ENCODE measurements at regions not wholly inside any gene's neighbourhood (a gene's known extent, or its start where the extent isn't known, plus 50 kb on each side); places are given as distances from the start of the nearest gene placed in this dataset.

GRCh38 chr5:144547098-144547499 lies 376.4 kb downstream of the KCTD16 start:
- no peaks in the 10 kb centered on the region for H3K36me3 Mint-ChIP-seq
- no peak for DNase-seq (ENCODE audit: low spot score in 2 of 2, unreplicated experiment in 2 of 2)
- H3K4me1 Mint-ChIP-seq = no peaks in the 10 kb centered on the region
- TF ChIP-seq, protein P1, sequence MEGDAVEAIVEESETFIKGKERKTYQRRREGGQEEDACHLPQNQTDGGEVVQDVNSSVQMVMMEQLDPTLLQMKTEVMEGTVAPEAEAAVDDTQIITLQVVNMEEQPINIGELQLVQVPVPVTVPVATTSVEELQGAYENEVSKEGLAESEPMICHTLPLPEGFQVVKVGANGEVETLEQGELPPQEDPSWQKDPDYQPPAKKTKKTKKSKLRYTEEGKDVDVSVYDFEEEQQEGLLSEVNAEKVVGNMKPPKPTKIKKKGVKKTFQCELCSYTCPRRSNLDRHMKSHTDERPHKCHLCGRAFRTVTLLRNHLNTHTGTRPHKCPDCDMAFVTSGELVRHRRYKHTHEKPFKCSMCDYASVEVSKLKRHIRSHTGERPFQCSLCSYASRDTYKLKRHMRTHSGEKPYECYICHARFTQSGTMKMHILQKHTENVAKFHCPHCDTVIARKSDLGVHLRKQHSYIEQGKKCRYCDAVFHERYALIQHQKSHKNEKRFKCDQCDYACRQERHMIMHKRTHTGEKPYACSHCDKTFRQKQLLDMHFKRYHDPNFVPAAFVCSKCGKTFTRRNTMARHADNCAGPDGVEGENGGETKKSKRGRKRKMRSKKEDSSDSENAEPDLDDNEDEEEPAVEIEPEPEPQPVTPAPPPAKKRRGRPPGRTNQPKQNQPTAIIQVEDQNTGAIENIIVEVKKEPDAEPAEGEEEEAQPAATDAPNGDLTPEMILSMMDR (IDR thresholded peaks at IDR 0.05; ENCODE audit: unreplicated experiment) = no peak
- peaks cover 6% of the 10 kb centered on the region for H3K9me3 Mint-ChIP-seq
- H3K27me3 Mint-ChIP-seq (ENCODE audit: low read depth) = no peaks in the 10 kb centered on the region
- no peak overlapping the region for H3K27ac Mint-ChIP-seq
- no peak overlapping the region for H3K4me3 Mint-ChIP-seq

DNA sequence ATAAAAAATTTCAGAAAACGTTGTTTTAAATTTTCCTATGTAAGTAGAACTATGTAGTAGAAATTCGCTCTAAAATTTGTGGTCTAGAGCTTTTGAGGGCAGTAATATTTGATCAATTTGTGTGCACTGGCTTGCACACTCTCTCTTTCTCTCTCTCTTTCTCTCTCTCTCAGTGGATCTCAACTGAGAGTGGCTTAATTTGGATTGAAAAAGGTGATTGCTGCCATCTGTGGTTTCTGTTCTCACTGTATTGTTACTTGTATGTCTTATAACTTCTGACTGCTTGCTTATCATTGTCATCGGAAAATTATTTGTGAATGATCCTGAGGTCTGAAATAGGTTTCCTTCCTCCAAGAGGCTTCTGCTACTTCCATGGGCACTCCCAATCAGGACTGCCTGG lies 368.2 kb downstream of the KCTD16 start:
- Mint-ChIP-seq H3K4me1 (no peaks in the 10 kb centered on the region), H3K36me3 (no peaks in the 10 kb centered on the region), H3K27ac (no peak overlapping the region), H3K27me3 (ENCODE audit: low read depth) (no peaks in the 10 kb centered on the region), H3K4me3 (no peak overlapping the region), H3K9me3 (peaks cover 14% of the 10 kb centered on the region)
- TF ChIP-seq, protein P1 (IDR thresholded peaks at IDR 0.05; ENCODE audit: unreplicated experiment) = no peak
- DNase-seq (ENCODE audit: low spot score in 2 of 2, unreplicated experiment in 2 of 2) = no peak

Data from mesothelial cell of epicardium (in vitro differentiated cells).